GM10266 (cell line): ENCODE measurements at regions not wholly inside any gene's neighbourhood (a gene's known extent, or its start where the extent isn't known, plus 50 kb on each side); places are given as distances from the start of the nearest gene placed in this dataset.
A peak's percentile ranks its signal among the peaks of the same experiment; 100 is the strongest.

ENCODE experiments used
- DNase-seq: peaks from one replicate; pipeline ENCODE4 v3.0.0; 2012; ENCODE audit errors: extremely low spot score
- CTCF ChIP-seq: IDR thresholded peaks from 2 replicates; pipeline ENCODE4 v1.5.1; 2012; ENCODE audit warnings: mild to moderate bottlenecking, low read depth; ENCODE audit not compliant: control insufficient read depth, insufficient read depth; ENCODE audit errors: missing control alignments

GRCh38 chr2:64829525-64829924 lies 159.7 kb upstream of the SLC1A4 start:
- DNase-seq: no peak
- no peak for TF ChIP-seq CTCF

- TF ChIP-seq CTCF: peak; percentile 90
- DNase-seq: peak; percentile 79
Measured at GRCh38 chr2:64831134-64831976, 157.8 kb upstream of the SLC1A4 start.

- no peak for DNase-seq
Measured at GRCh38 chr2:64831977-64832328, 157.2 kb upstream of the SLC1A4 start.

GRCh38 chr2:64832936-64833335 lies 156.3 kb upstream of the SLC1A4 start:
- TF ChIP-seq CTCF: no peak
- no peak for DNase-seq

More at GRCh38 chr2:64831977-64832328, 157.2 kb upstream of the SLC1A4 start:
- TF ChIP-seq CTCF: no peak

GRCh38 chr2:64836566-64836965 lies 152.6 kb upstream of the SLC1A4 start:
- TF ChIP-seq CTCF: no peak
- DNase-seq: no peak

- no peak for DNase-seq
Measured at GRCh38 chr2:64837116-64837731, 152.0 kb upstream of the SLC1A4 start.

More at GRCh38 chr2:64837116-64837731, 152.0 kb upstream of the SLC1A4 start:
- TF ChIP-seq CTCF: no peak
